ENCODE measurements at regions not wholly inside any gene's neighbourhood (a gene's known extent, or its start where the extent isn't known, plus 50 kb on each side); places are given as distances from the start of the nearest gene placed in this dataset.

GRCh38 chr19:32223595-32224370 lies 121.6 kb upstream of the ZNF507 start:
- no peak overlapping the region for H3K4me3 ChIP-seq

GRCh38 chr19:32224371-32225244 lies 120.8 kb upstream of the ZNF507 start:
- peak; percentile 23 for DNase-seq (ENCODE audit: low spot score)
- no peak overlapping the region for H3K4me3 ChIP-seq

More at GRCh38 chr19:32223595-32224370, 121.6 kb upstream of the ZNF507 start:
- TF ChIP-seq CTCF (IDR thresholded peaks at IDR 0.05) (no peak), POLR2A (IDR thresholded peaks at IDR 0.05) (no peak), POLR2AphosphoS5 (IDR thresholded peaks at IDR 0.05) (no peak)
- Histone ChIP-seq H3K4me1 (replicated peaks) (peaks cover 5% of the 10 kb centered on the region), H3K9me3 (no peaks in the 10 kb centered on the region), H3K27ac (no peak overlapping the region), H3K36me3 (no peaks in the 10 kb centered on the region), H3K27me3 (replicated peaks; ENCODE audit: insufficient read depth) (no peaks in the 10 kb centered on the region)
- no peak for DNase-seq (ENCODE audit: low spot score)
- intact Hi-C loops (cut with DNase I): loop anchor here (10.0 kb wide), 2 partner anchors 869 to 1109 kb away; no protein-coding TSS in a partner anchor
- 57% methylated on average over 29 of the region's 29 CpGs for WGBS

GRCh38 chr19:32227561-32228165 lies 117.7 kb upstream of the ZNF507 start:
- intact Hi-C loops (cut with DNase I): loop anchor here (5.0 to 10.0 kb wide), 3 partner anchors 873 to 1545 kb away; no protein-coding TSS in a partner anchor
- H3K9me3 ChIP-seq: no peaks in the 10 kb centered on the region
- WGBS: 95% methylated on average over 29 of the region's 29 CpGs
- H3K36me3 ChIP-seq: no peaks in the 10 kb centered on the region
- no peak overlapping the region for H3K4me3 ChIP-seq
- TF ChIP-seq POLR2AphosphoS5 (IDR thresholded peaks at IDR 0.05): no peak
- TF ChIP-seq POLR2A (IDR thresholded peaks at IDR 0.05): no peak
- no peak for TF ChIP-seq CTCF (IDR thresholded peaks at IDR 0.05)
- H3K27me3 ChIP-seq (replicated peaks; ENCODE audit: insufficient read depth): peaks cover 3% of the 10 kb centered on the region
- no peak for DNase-seq (ENCODE audit: low spot score)
- peaks cover 3% of the 10 kb centered on the region for H3K4me1 ChIP-seq (replicated peaks)
- no peak overlapping the region for H3K27ac ChIP-seq

More at GRCh38 chr19:32224371-32225244, 120.8 kb upstream of the ZNF507 start:
- no peak for TF ChIP-seq POLR2A (IDR thresholded peaks at IDR 0.05)
- TF ChIP-seq CTCF (IDR thresholded peaks at IDR 0.05): peak; percentile 96 to 100 (median 98)
- Histone ChIP-seq H3K27me3 (replicated peaks; ENCODE audit: insufficient read depth) (no peaks in the 10 kb centered on the region), H3K27ac (no peak overlapping the region), H3K9me3 (no peaks in the 10 kb centered on the region), H3K4me1 (replicated peaks) (peaks cover 5% of the 10 kb centered on the region), H3K36me3 (no peaks in the 10 kb centered on the region)
- WGBS: 18% methylated on average over 48 of the region's 51 CpGs
- intact Hi-C loops (cut with DNase I): loop anchor here (5.0 to 10.0 kb wide), 3 partner anchors 870 to 1542 kb away; no protein-coding TSS in a partner anchor

DNA sequence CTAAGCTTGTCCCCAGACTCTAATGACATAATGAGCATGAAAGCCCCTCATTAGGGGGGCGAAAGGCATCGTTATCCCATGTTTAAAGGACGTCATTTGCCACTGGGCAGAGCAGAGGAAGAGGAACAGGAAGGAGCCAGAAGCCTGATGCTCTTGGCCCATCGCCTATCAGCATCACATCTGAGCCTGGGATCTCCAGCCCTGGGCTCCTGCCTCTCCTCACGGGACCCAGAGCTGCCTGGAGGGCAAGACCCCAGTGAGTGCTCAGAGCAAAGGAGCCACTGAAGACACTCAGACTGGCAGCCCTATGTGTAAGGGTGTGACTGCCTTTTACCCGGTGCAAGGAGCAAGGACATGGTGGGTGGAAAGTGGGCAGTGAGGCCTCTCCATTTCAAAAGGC lies 115.0 kb upstream of the ZNF507 start:
- DNase-seq (ENCODE audit: low spot score): no peak

DNA sequence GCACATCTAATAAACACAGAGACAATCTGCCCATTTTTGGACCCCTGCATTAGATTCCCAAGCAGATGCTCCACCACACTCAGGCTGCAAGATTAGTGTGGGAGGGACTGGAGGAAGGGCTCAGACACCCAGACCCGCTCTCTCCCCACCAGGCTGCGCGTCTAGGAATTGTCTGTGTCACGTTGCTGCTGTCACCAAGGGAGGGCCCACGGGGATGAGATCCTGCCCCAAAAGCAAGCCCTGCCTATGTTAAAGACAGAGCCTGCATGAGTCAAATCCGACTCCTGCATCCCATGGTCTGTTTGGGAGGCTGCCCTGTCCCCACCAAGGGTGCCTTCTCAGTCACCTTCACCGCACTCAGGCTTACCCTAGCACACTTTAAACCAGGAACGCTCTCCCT lies 114.4 kb upstream of the ZNF507 start:
- no peaks in the 10 kb centered on the region for H3K36me3 ChIP-seq
- no peak overlapping the region for H3K27ac ChIP-seq
- no peak for DNase-seq (ENCODE audit: low spot score)
- TF ChIP-seq POLR2AphosphoS5 (IDR thresholded peaks at IDR 0.05): no peak
- no peaks in the 10 kb centered on the region for H3K4me1 ChIP-seq (replicated peaks)
- 88% methylated on average over 8 of the region's 8 CpGs for WGBS
- intact Hi-C loops (cut with DNase I): no loop called here
- H3K27me3 ChIP-seq (replicated peaks; ENCODE audit: insufficient read depth): peaks cover 3% of the 10 kb centered on the region
- H3K4me3 ChIP-seq: no peak overlapping the region
- H3K9me3 ChIP-seq: no peaks in the 10 kb centered on the region

More for the DNA sequence above, 115.0 kb upstream of the ZNF507 start:
- Histone ChIP-seq H3K9me3 (no peaks in the 10 kb centered on the region), H3K27me3 (replicated peaks; ENCODE audit: insufficient read depth) (peaks cover 3% of the 10 kb centered on the region), H3K4me3 (no peak overlapping the region), H3K27ac (no peak overlapping the region), H3K4me1 (replicated peaks) (no peaks in the 10 kb centered on the region), H3K36me3 (no peaks in the 10 kb centered on the region)
- WGBS: 63% methylated on average over 6 of the region's 6 CpGs
- intact Hi-C loops (cut with DNase I): no loop called here
- TF ChIP-seq POLR2AphosphoS5 (IDR thresholded peaks at IDR 0.05): no peak
